ENCODE measurements at regions not wholly inside any gene's neighbourhood (a gene's known extent, or its start where the extent isn't known, plus 50 kb on each side); places are given as distances from the start of the nearest gene placed in this dataset.

DNA sequence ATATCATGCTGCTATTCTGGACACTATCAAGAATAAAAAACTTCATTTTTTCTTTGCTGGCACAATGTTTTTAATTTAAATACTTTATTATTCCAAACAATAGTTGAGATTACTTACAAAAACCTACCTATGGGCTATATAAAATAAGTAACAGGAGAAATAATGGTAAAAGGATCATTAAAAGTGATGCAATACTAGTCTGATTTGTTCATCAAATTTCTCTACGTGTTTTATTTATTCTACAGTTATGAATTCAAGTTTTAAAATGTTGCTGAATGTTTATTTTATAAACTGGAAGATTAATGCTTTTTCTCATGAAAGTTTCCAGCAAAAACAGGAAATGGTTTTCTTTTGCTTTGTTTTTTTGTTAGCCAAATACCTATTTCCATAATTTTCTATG lies 662.4 kb upstream of the BRINP3 start:
- no peak overlapping the region for H3K4me3 ChIP-seq (ENCODE audit: low read length)
- no peak for DNase-seq (ENCODE audit: low read depth)
- TF ChIP-seq, protein P1, sequence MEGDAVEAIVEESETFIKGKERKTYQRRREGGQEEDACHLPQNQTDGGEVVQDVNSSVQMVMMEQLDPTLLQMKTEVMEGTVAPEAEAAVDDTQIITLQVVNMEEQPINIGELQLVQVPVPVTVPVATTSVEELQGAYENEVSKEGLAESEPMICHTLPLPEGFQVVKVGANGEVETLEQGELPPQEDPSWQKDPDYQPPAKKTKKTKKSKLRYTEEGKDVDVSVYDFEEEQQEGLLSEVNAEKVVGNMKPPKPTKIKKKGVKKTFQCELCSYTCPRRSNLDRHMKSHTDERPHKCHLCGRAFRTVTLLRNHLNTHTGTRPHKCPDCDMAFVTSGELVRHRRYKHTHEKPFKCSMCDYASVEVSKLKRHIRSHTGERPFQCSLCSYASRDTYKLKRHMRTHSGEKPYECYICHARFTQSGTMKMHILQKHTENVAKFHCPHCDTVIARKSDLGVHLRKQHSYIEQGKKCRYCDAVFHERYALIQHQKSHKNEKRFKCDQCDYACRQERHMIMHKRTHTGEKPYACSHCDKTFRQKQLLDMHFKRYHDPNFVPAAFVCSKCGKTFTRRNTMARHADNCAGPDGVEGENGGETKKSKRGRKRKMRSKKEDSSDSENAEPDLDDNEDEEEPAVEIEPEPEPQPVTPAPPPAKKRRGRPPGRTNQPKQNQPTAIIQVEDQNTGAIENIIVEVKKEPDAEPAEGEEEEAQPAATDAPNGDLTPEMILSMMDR (conservative IDR thresholded peaks at IDR 0.05; ENCODE audit: low read depth, low read length) = no peak

DNA sequence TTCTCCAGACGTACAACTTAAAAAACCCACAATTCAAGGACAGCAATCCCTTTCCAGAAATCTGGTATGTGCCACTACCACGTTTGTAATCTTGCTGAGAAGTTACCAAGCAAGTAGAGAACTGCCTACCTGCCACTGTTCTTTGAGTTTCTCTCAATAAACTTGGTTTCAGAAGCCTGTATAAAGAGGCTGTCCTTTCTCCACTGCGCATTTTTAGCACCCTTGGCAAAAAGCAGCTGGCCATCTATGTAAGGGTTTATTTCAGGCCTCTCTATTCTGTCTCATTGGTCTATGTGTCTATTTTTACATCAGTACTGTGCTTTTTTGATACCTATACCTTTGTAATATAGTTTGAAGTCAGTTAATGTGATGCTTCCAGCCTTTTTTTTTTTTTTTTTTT lies 665.1 kb upstream of the BRINP3 start:
- TF ChIP-seq, protein P1 (conservative IDR thresholded peaks at IDR 0.05; ENCODE audit: low read depth, low read length) = no peak
- no peak overlapping the region for H3K4me3 ChIP-seq (ENCODE audit: low read length)
- no peak for DNase-seq (ENCODE audit: low read depth)

DNA sequence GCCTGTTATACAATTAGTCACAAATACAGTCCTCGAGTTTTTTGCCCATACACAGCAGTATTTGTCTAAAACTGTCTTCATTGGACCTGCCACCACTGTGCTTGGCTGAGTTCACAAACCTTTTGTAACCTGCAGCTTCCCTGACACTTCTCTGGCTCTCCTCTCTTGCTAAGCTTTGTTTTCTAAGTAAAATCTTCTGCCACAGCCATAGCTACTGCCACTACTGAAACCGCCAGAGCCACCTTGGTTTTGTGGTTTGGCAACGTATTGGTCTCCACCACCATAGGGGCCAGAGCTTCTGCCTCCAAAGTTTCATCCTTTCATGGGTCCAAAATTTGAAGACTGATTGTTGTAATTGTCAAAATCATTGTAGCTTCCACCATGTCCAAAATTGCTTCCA lies 668.2 kb upstream of the BRINP3 start:
- TF ChIP-seq, protein P1 (conservative IDR thresholded peaks at IDR 0.05; ENCODE audit: low read depth, low read length) = no peak
- no peak for DNase-seq (ENCODE audit: low read depth)
- H3K4me3 ChIP-seq (ENCODE audit: low read length) = no peak overlapping the region

DNA sequence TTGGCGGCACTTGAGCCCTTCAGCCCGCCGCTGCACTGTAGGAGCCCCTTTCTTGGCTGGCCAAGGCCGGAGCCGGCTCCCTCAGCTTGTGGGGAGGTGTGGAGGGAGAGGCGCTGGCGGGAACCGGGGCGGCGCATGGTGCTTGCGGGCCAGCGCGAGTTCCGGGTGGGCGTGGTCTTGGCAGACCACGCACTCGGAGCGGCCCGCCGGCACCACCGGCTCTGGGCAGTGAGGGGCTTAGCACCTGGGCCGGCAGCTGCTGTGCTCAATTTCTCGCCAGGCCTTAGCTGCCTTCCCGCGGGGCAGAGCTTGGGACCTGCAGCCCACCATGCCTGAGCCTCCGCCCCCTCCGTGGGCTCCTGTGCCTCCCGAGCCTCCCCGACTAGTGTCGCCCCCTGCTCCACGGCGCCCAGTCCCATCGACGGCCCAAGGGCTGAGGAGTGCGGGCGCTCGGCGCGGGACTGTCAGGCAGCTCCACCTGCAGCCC lies 673.7 kb upstream of the BRINP3 start:
- H3K4me3 ChIP-seq (ENCODE audit: low read length) = no peak overlapping the region
- DNase-seq (ENCODE audit: low read depth) = no peak
- TF ChIP-seq, protein P1 (conservative IDR thresholded peaks at IDR 0.05; ENCODE audit: low read depth, low read length) = no peak

DNA sequence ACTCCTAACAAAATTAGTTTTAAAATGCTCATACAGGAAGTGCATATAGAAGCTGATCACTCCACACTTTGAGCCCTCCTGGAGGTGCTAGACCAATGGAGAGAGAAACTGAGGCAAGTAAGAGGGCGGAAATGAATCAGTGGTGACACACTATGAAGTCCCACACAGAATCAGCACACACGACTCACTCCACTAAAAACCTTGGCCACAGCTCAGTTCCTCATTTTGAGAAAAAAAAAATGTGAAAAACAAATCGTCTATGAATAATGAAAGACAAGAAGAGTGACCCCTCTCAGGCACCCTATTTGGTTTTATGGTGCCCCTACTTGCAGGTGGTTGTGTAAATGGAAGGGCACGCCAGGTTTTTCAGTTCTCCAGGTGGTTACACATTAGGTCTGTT lies 675.1 kb upstream of the BRINP3 start:
- TF ChIP-seq, protein P1 (conservative IDR thresholded peaks at IDR 0.05; ENCODE audit: low read depth, low read length) = no peak

DNA sequence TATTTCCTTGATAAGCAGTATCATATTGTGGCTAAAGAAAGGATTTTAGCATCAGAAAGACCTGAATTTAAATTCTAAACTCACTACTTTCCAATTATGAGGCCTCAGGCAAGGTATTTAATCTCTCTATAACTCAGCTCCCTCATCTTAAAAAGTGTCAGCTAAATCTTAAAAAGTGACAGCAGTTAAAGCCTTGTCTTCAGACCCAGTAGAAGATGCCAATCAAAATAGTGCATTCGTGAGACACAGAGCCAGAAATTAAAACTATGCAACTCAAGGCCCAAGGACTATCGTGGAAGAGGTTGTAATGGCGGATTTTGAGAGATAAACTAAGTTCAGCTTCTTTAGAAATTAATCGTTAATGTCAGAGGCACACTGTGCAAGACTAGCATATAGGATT lies 677.5 kb upstream of the BRINP3 start:
- no peak overlapping the region for H3K4me3 ChIP-seq (ENCODE audit: low read length)
- TF ChIP-seq, protein P1 (conservative IDR thresholded peaks at IDR 0.05; ENCODE audit: low read depth, low read length) = no peak
- DNase-seq (ENCODE audit: low read depth) = no peak

More for the DNA sequence above, 675.1 kb upstream of the BRINP3 start:
- no peak for DNase-seq (ENCODE audit: low read depth)
- H3K4me3 ChIP-seq (ENCODE audit: low read length) = no peak overlapping the region

DNA sequence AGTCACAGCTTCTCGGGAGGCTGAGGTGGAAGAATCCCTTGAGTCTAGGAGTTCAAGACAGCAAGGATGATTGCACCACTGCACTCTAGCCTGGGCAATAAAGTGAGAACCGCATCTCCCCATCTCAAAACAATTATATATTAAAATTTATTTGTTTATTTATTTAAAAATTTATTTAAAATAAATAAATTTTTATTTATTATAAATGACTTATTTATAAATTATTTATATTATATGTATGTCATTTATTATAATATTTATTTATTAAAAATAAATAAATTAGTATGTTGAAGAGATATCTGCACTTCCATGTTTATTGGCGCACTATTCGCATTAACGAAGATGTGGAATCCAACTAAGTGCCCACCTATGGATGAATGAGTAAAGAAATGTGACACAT lies 683.2 kb upstream of the BRINP3 start:
- no peak for DNase-seq (ENCODE audit: low read depth)
- no peak overlapping the region for H3K4me3 ChIP-seq (ENCODE audit: low read length)
- TF ChIP-seq, protein P1 (conservative IDR thresholded peaks at IDR 0.05; ENCODE audit: low read depth, low read length) = no peak
